ENCODE measurements at regions not wholly inside any gene's neighbourhood (a gene's known extent, or its start where the extent isn't known, plus 50 kb on each side); places are given as distances from the start of the nearest gene placed in this dataset.

DNA sequence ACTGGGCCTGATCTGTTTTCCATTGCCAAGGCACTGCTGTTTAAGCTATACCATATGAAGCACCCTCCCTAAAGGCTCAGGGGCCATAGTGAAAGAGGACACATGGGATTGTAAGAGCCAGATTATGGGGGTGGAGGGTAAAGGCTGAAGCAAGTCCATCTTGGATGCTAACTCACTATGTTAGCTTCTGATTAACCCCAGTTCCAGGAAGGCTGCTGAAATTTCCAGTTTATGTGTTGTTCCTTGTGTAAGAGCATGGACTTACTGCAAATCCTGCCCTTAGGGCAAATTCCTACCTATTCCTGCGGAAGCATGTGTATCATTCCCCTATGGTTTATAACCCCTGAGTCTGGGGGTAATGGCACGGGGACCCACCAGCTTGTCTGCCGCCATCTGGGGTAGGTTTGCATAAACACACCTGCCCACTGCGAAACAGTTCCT, 91.8 kb upstream of the SERBP1 start:
- Mint-ChIP-seq H3K4me1 (no peaks in the 10 kb centered on the region), H3K9me3 (peaks cover 7% of the 10 kb centered on the region; the same call in 1 of the 2 replicates), H3K27ac (no peak overlapping the region), H3K36me3 (peaks cover 6% of the 10 kb centered on the region), H3K4me3 (no peak overlapping the region), H3K27me3 (ENCODE audit: low read depth) (peaks cover 100% of the 10 kb centered on the region)
- CTCF ChIA-PET: interaction anchor here (0.6 to 4.5 kb wide), 6 partner anchors 10 to 309 kb away, joined by 3 to 41 read pairs (median 6); no protein-coding TSS in a partner anchor
- ATAC-seq (no peak), DNase-seq (ENCODE audit: low spot score) (no peak)
- POLR2A ChIA-PET: no interaction called here
- TF ChIP-seq, protein P1, sequence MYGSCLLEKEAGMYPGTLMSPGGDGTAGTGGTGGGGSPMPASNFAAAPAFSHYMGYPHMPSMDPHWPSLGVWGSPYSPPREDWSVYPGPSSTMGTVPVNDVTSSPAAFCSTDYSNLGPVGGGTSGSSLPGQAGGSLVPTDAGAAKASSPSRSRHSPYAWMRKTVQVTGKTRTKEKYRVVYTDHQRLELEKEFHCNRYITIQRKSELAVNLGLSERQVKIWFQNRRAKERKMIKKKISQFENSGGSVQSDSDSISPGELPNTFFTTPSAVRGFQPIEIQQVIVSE (CRISPR knock-in tag; IDR thresholded peaks at IDR 0.05; ENCODE audit: borderline replicate concordance): no peak
- TF ChIP-seq SMAD3 (CRISPR knock-in tag; IDR thresholded peaks at IDR 0.05; ENCODE audit: borderline replicate concordance) (no peak), CREB1 (CRISPR knock-in tag; IDR thresholded peaks at IDR 0.05) (no peak), RELA (CRISPR knock-in tag; IDR thresholded peaks at IDR 0.05; ENCODE audit: borderline replicate concordance) (no peak), ZBTB21 (CRISPR knock-in tag; IDR thresholded peaks at IDR 0.05; ENCODE audit: borderline replicate concordance) (no peak), ZNF121 (CRISPR knock-in tag; IDR thresholded peaks at IDR 0.05) (no peak), ZNF138 (CRISPR knock-in tag; conservative IDR thresholded peaks at IDR 0.05) (no peak)
- TF ChIP-seq, protein P2, sequence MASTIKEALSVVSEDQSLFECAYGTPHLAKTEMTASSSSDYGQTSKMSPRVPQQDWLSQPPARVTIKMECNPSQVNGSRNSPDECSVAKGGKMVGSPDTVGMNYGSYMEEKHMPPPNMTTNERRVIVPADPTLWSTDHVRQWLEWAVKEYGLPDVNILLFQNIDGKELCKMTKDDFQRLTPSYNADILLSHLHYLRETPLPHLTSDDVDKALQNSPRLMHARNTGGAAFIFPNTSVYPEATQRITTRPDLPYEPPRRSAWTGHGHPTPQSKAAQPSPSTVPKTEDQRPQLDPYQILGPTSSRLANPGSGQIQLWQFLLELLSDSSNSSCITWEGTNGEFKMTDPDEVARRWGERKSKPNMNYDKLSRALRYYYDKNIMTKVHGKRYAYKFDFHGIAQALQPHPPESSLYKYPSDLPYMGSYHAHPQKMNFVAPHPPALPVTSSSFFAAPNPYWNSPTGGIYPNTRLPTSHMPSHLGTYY (CRISPR knock-in tag; IDR thresholded peaks at IDR 0.05): no peak

DNA sequence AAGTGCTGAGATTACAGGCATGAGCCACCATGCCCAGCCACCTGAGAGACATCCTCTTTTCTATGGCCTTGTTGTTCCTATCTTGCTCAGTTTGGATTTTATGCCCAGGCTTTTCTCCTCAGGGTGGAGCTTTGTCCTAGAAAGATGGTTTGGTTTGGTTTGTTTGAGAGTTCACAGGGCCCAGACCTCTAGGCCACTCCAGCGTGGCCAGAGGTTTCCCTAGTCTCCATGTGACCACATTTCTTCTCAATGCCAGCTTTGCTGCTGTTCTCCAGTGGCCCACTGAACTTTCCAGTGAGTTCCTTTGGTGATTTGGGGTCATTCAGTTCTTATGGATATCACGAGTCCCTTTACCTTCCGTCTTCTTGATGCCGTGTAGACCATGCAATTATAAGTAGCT, 92.6 kb upstream of the SERBP1 start:
- no peak for TF ChIP-seq PRRX2 (CRISPR knock-in tag; IDR thresholded peaks at IDR 0.05)
- TF ChIP-seq, protein P3, sequence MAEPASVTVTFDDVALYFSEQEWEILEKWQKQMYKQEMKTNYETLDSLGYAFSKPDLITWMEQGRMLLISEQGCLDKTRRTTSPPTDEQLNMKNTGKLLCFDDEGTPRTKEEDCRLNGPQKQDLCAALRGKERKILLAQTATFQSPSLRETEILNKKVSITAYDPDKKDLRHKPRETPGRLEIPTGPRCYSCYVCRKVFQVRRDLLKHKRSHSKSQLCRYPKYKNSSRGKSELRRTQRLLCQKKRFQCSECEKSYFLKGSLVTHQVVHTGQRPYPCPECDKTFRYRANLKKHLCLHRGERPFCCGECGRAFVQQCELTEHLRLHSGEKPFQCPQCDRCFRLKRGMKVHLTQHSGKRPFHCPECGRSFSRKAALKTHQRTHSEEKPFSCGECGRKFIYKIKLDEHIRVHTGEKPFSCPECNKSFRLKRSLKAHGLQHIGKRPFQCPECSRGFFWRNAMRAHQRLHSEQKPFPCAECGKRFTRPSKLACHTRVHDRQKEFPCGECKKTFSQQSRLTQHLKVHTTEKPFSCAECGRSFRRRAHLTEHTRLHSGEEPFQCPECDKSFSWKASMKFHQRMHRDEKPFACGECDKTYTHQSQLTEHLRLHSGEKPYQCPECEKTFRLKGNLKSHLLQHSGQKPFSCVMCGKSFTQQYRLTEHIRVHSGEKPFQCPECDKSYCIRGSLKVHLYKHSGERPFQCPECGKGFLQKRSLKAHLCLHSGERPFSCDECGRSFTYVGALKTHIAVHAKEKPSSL (CRISPR knock-in tag; conservative IDR thresholded peaks at IDR 0.05): no peak
- TF ChIP-seq NR1H2 (CRISPR knock-in tag; IDR thresholded peaks at IDR 0.05): no peak
- TF ChIP-seq OVOL2 (CRISPR knock-in tag; IDR thresholded peaks at IDR 0.05; ENCODE audit: borderline replicate concordance): no peak
- TF ChIP-seq IRF2 (CRISPR knock-in tag; IDR thresholded peaks at IDR 0.05; ENCODE audit: borderline replicate concordance, low read depth): no peak
- TF ChIP-seq, protein P4, sequence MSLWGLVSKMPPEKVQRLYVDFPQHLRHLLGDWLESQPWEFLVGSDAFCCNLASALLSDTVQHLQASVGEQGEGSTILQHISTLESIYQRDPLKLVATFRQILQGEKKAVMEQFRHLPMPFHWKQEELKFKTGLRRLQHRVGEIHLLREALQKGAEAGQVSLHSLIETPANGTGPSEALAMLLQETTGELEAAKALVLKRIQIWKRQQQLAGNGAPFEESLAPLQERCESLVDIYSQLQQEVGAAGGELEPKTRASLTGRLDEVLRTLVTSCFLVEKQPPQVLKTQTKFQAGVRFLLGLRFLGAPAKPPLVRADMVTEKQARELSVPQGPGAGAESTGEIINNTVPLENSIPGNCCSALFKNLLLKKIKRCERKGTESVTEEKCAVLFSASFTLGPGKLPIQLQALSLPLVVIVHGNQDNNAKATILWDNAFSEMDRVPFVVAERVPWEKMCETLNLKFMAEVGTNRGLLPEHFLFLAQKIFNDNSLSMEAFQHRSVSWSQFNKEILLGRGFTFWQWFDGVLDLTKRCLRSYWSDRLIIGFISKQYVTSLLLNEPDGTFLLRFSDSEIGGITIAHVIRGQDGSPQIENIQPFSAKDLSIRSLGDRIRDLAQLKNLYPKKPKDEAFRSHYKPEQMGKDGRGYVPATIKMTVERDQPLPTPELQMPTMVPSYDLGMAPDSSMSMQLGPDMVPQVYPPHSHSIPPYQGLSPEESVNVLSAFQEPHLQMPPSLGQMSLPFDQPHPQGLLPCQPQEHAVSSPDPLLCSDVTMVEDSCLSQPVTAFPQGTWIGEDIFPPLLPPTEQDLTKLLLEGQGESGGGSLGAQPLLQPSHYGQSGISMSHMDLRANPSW (CRISPR knock-in tag; conservative IDR thresholded peaks at IDR 0.05; ENCODE audit: low read depth): no peak
- TF ChIP-seq, protein P5, sequence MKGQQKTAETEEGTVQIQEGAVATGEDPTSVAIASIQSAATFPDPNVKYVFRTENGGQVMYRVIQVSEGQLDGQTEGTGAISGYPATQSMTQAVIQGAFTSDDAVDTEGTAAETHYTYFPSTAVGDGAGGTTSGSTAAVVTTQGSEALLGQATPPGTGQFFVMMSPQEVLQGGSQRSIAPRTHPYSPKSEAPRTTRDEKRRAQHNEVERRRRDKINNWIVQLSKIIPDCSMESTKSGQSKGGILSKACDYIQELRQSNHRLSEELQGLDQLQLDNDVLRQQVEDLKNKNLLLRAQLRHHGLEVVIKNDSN (CRISPR knock-in tag; IDR thresholded peaks at IDR 0.05): no peak
- no peak for TF ChIP-seq ZNF138 (CRISPR knock-in tag; conservative IDR thresholded peaks at IDR 0.05)
- TF ChIP-seq NFYB (CRISPR knock-in tag; conservative IDR thresholded peaks at IDR 0.05; ENCODE audit: low read depth): no peak
- no peak for TF ChIP-seq ESRRA (CRISPR knock-in tag; IDR thresholded peaks at IDR 0.05; ENCODE audit: borderline replicate concordance)
- TF ChIP-seq, protein P6, sequence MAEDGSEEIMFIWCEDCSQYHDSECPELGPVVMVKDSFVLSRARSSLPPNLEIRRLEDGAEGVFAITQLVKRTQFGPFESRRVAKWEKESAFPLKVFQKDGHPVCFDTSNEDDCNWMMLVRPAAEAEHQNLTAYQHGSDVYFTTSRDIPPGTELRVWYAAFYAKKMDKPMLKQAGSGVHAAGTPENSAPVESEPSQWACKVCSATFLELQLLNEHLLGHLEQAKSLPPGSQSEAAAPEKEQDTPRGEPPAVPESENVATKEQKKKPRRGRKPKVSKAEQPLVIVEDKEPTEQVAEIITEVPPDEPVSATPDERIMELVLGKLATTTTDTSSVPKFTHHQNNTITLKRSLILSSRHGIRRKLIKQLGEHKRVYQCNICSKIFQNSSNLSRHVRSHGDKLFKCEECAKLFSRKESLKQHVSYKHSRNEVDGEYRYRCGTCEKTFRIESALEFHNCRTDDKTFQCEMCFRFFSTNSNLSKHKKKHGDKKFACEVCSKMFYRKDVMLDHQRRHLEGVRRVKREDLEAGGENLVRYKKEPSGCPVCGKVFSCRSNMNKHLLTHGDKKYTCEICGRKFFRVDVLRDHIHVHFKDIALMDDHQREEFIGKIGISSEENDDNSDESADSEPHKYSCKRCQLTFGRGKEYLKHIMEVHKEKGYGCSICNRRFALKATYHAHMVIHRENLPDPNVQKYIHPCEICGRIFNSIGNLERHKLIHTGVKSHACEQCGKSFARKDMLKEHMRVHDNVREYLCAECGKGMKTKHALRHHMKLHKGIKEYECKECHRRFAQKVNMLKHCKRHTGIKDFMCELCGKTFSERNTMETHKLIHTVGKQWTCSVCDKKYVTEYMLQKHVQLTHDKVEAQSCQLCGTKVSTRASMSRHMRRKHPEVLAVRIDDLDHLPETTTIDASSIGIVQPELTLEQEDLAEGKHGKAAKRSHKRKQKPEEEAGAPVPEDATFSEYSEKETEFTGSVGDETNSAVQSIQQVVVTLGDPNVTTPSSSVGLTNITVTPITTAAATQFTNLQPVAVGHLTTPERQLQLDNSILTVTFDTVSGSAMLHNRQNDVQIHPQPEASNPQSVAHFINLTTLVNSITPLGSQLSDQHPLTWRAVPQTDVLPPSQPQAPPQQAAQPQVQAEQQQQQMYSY (CRISPR knock-in tag; IDR thresholded peaks at IDR 0.05): no peak
- TF ChIP-seq ZNF219 (CRISPR knock-in tag; IDR thresholded peaks at IDR 0.05; ENCODE audit: borderline replicate concordance): no peak
- TF ChIP-seq TP53 (CRISPR knock-in tag; IDR thresholded peaks at IDR 0.05): no peak
- no peak for TF ChIP-seq ZBTB21 (CRISPR knock-in tag; IDR thresholded peaks at IDR 0.05; ENCODE audit: borderline replicate concordance)
- no peak for TF ChIP-seq NFATC4 (CRISPR knock-in tag; IDR thresholded peaks at IDR 0.05)
- TF ChIP-seq SMAD4 (CRISPR knock-in tag; IDR thresholded peaks at IDR 0.05): no peak
- TF ChIP-seq ZNF121 (CRISPR knock-in tag; IDR thresholded peaks at IDR 0.05): no peak
- no peak for TF ChIP-seq SOX15 (CRISPR knock-in tag; IDR thresholded peaks at IDR 0.05)
- TF ChIP-seq ZNF423 (CRISPR knock-in tag; IDR thresholded peaks at IDR 0.05): no peak
- TF ChIP-seq JUN (CRISPR knock-in tag; IDR thresholded peaks at IDR 0.05): no peak
- H3K27me3 Mint-ChIP-seq (ENCODE audit: low read depth): peaks cover 100% of the 10 kb centered on the region
- no peak for ATAC-seq
- ChIA-PET CTCF (interaction anchor here (0.6 to 4.5 kb wide), 6 partner anchors 10 to 310 kb away, joined by 3 to 41 read pairs (median 6); no protein-coding TSS in a partner anchor), POLR2A (no interaction called here)
- no peaks in the 10 kb centered on the region for H3K4me1 Mint-ChIP-seq
- H3K9me3 Mint-ChIP-seq: peaks cover 7% of the 10 kb centered on the region; the same call in 1 of the 2 replicates
- peaks cover 6% of the 10 kb centered on the region for H3K36me3 Mint-ChIP-seq
- H3K27ac Mint-ChIP-seq: no peak overlapping the region
- no peak for DNase-seq (ENCODE audit: low spot score)
- H3K4me3 Mint-ChIP-seq: no peak overlapping the region
